Fibroblast of the aortic adventitia (primary cell): ENCODE measurements at regions not wholly inside any gene's neighbourhood (a gene's known extent, or its start where the extent isn't known, plus 50 kb on each side); places are given as distances from the start of the nearest gene placed in this dataset.

Experiments used
- DNase-seq: peaks from one replicate; pipeline ENCODE4 v3.0.0-alpha.2; 2010; ENCODE audit warnings: low read depth
- H3K4me3 ChIP-seq: 2 replicates; pipeline ENCODE4 v1.5.1; 2011; ENCODE audit warnings: low read depth, mild to moderate bottlenecking, control low read depth, low read length, moderate library complexity
- TF ChIP-seq, protein P1 (sequence below): IDR thresholded peaks from 2 replicates; pipeline ENCODE4 v1.5.1; 2011; ENCODE audit warnings: mild to moderate bottlenecking, low read length, control low read depth, inconsistent platforms; ENCODE audit not compliant: insufficient read depth

DNA sequence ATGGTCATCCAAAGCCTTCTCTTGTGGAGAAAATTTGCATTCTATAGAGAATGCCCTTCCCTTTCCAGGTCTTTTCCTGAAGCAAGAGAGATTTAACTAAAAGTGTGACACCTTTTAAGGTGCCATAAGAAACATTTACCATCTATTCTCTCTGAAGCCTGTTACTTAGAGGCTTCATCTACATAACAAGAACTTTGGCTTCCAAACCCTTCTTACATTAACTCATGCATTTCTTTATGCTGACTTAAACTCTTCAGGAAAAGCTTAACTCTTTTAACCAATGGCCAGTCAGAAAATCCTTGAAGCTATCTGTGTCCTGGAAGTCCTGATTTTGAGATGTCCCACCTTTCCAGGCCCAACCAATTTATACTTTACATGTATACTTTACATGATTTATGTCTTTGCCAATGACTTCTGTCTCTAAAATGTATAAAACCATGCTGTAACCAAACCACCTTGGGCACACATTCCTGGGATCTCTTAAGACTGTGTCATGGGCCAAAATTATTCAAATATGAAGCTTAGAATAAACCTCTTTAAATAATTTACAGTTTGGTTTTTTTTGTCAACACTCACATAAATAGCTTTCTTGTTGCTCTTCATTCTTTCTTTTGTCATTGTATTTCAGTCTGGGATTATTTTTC is 472.6 kb upstream of the NECTIN3 start:
- TF ChIP-seq, protein P1, sequence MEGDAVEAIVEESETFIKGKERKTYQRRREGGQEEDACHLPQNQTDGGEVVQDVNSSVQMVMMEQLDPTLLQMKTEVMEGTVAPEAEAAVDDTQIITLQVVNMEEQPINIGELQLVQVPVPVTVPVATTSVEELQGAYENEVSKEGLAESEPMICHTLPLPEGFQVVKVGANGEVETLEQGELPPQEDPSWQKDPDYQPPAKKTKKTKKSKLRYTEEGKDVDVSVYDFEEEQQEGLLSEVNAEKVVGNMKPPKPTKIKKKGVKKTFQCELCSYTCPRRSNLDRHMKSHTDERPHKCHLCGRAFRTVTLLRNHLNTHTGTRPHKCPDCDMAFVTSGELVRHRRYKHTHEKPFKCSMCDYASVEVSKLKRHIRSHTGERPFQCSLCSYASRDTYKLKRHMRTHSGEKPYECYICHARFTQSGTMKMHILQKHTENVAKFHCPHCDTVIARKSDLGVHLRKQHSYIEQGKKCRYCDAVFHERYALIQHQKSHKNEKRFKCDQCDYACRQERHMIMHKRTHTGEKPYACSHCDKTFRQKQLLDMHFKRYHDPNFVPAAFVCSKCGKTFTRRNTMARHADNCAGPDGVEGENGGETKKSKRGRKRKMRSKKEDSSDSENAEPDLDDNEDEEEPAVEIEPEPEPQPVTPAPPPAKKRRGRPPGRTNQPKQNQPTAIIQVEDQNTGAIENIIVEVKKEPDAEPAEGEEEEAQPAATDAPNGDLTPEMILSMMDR = no peak
- DNase-seq = no peak
- no peak overlapping the region for H3K4me3 ChIP-seq

GRCh38 chr3:110608566-110608965 is 463.1 kb upstream of the NECTIN3 start:
- H3K4me3 ChIP-seq = no peak overlapping the region
- peak; percentile 64 for DNase-seq
- TF ChIP-seq, protein P1 = no peak

GRCh38 chr3:110612045-110612444 is 459.6 kb upstream of the NECTIN3 start:
- no peak overlapping the region for H3K4me3 ChIP-seq
- TF ChIP-seq, protein P1 = no peak
- DNase-seq = no peak

- DNase-seq = no peak
- no peak overlapping the region for H3K4me3 ChIP-seq
- TF ChIP-seq, protein P1 = no peak
These were observed 457.4 kb upstream of the NECTIN3 start for GRCh38 chr3:110614186-110614585.

DNA sequence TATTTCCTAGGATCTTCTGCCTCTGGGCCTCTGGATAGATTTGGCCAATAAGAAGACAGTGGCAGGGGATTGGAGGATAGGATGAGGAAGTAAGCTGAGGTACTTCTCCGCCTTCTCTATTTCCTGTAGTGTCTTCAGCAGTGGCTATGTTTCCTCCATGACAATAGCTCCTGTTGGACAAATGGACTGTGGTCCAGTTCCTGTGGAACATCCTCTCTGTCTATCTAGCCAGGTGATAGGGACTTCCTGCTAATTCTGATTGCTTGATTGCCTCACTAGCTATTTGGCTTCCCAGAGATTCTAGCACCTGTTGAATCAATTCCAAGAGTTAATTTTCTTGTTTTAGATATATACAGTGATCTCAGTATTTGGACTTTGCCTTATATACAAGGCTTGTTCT is 456.2 kb upstream of the NECTIN3 start:
- no peak overlapping the region for H3K4me3 ChIP-seq
- TF ChIP-seq, protein P1 = no peak

GRCh38 chr3:110618512-110619226 is 452.9 kb upstream of the NECTIN3 start:
- DNase-seq = no peak
- TF ChIP-seq, protein P1 = no peak
- H3K4me3 ChIP-seq = no peak overlapping the region

More for the DNA sequence above, 456.2 kb upstream of the NECTIN3 start:
- no peak for DNase-seq

- H3K4me3 ChIP-seq = no peak overlapping the region
- TF ChIP-seq, protein P1 = no peak
- DNase-seq = no peak
These were observed 451.5 kb upstream of the NECTIN3 start for GRCh38 chr3:110620118-110620517.
